RWPE1 (cell line): ENCODE measurements at regions not wholly inside any gene's neighbourhood (a gene's known extent, or its start where the extent isn't known, plus 50 kb on each side); places are given as distances from the start of the nearest gene placed in this dataset.

Source experiments
- CTCF ChIA-PET: fragments of 350-600 bp; sonication (Branson Sonifier 250); formaldehyde crosslinking; extraction: SDS; loops from one replicate; lab custom pipeline; 2021; lab: Yijun Ruan, JAX
- POLR2A ChIA-PET: fragments of 400-600 bp; formaldehyde crosslinking; extraction: SDS; loops from one replicate; lab custom pipeline; 2020; ENCODE audit warnings: antibody characterized with exemption; ENCODE audit not compliant: low non-redundant PET; lab: Yijun Ruan, JAX
- DNase-seq: peaks from one replicate; pipeline ENCODE4 v3.0.0; 2012; ENCODE audit warnings: low spot score
- H3K27ac ChIP-seq: fragments of 450-650 bp; 2 replicates; pipeline ENCODE4 v1.5.1; 2017
- CTCF ChIP-seq: fragments of 450-650 bp; conservative IDR thresholded peaks from 2 replicates; pipeline ENCODE4 v1.5.1; 2017; ENCODE audit warnings: low read depth, mild to moderate bottlenecking

DNA sequence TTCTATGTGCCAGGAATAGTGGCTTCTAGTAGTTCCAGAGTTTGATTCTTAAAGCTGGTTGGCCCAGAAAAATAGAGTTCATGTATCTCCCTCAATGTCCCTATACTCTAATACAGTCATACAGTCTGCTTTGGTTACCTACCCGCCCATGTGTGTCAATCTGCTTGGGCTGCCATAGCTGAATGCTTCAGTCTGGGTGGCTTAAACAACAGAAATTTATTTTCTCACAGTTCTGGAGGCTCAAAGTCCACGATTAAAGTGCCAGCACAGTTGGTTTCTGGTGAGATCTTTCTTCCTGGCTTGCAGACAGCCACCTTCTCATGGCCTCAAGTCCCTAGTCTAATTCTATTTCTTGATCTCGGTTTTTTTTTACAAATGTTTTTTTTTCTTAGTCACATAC lies 1739.0 kb downstream of the MAT2B start:
- H3K27ac ChIP-seq, result no peak overlapping the region
- DNase-seq, result no peak
- ChIA-PET POLR2A (no interaction called here), CTCF (interaction anchor here (0.5 to 0.8 kb wide), 2 partner anchors 19 to 24 kb away, joined by 3 to 4 read pairs; no protein-coding TSS in a partner anchor)
- TF ChIP-seq CTCF, result no peak

DNA sequence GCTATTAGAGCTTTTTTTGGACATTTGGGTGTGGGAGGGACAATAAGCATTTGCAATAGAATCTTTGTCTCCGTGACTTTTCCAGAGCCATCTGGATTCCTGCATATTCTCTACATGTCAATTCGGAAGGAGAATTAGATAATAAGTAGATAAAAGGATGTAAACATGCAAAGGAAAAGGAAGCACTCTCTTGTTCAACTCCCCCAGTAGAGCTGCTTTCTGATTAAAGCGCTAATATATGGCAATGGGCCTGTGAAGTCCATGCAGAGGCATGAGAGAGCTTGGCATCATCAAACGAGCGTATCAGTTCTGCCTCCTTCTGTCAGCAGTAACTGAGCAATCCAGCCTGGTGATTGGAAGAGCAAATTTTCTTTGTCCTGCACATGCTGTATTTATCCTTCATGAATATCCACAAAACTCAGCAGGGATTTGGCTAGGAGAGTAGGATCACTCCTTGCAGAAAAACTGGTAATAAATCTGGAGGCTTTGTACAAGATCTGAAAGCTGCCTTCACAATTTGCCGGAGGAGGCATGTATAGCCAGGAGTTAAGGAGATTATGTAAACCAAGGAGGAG lies 1752.9 kb downstream of the MAT2B start:
- no peak for DNase-seq
- no peak overlapping the region for H3K27ac ChIP-seq
- CTCF ChIA-PET, result interaction anchor here (0.7 kb wide), 1 partner anchor 24 kb away, joined by 3 read pairs; no protein-coding TSS in a partner anchor
- POLR2A ChIA-PET, result no interaction called here
- no peak for TF ChIP-seq CTCF

GRCh38 chr5:165260426-165260825 lies 1755.0 kb downstream of the MAT2B start:
- no peak for TF ChIP-seq CTCF
- CTCF ChIA-PET, result interaction anchor here (0.6 kb wide), 1 partner anchor 163 kb away, joined by 3 read pairs; no protein-coding TSS in a partner anchor
- POLR2A ChIA-PET, result no interaction called here
- H3K27ac ChIP-seq, result no peak overlapping the region
- no peak for DNase-seq

DNA sequence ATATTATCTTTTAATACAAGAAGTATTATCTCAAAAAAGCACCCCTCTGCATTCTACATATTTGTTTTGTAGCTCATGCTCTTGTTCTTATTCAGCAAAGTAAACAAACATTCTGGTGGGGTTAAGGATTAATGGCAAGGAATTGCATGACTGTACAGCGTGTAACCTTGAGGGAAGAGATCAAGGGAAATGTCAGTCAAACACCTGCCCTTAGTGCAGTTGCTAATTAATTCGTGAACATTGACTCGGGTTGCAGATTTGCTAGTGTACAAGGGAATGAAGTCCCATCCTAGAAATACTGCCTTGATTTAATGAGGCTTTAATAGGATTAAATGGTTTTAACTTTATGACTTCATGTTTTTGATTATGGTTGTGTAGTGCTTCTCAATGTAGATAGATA lies 1758.1 kb downstream of the MAT2B start:
- CTCF ChIA-PET, result interaction anchor here (0.7 to 0.8 kb wide), 2 partner anchors 19 to 1582 kb away, joined by 3 to 10 read pairs; no protein-coding TSS in a partner anchor
- TF ChIP-seq CTCF, result no peak
- DNase-seq, result peak; percentile 16
- no peak overlapping the region for H3K27ac ChIP-seq
- POLR2A ChIA-PET, result interaction anchor here (0.6 kb wide), 1 partner anchor 157 kb away, joined by 3 read pairs; no protein-coding TSS in a partner anchor

DNA sequence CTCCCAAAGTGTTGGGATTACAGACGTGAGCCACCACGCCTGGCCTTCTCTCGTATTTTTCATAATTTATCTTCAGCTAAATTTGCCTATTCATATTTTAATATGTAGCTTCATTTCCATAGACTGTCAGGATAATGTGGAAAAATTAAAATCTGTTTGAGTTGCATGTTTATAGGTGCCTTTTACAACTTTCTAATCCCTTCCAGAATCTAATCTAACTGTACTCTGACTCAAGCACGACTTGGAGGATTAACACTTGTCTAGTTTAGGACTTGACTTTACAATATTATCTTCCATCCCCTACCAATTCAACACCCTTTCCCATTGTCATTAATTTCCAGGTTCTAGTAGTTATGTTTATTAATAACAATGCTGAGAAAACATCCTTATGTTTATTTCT lies 1761.5 kb downstream of the MAT2B start:
- ChIA-PET POLR2A (no interaction called here), CTCF (interaction anchor here (0.6 to 0.8 kb wide), 2 partner anchors 16 to 667 kb away, joined by 4 read pairs; no protein-coding TSS in a partner anchor)
- H3K27ac ChIP-seq, result no peak overlapping the region
- DNase-seq, result no peak
- TF ChIP-seq CTCF, result no peak

DNA sequence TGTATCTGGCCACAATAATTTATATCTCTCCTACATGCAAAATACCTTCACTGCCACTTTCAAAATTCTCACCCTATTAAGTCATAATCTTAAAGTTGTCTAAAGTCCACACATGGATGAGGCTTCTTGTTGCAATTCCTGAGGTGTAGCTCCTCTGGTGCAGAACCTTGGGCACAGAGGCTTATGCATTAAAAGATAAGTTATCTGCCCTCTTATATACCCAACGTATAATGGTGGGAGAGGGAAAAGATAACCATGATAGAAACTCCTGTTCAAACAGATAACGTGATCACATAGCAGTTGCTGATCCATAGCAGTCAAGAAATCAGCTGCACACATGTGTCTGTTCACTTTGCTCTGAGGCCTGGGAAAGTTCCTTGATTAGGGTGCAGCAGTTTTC lies 1767.0 kb downstream of the MAT2B start:
- DNase-seq, result no peak
- ChIA-PET POLR2A (no interaction called here), CTCF (interaction anchor here (0.6 to 1.0 kb wide), 2 partner anchors 27 to 1401 kb away, joined by 3 to 6 read pairs; no protein-coding TSS in a partner anchor)
- H3K27ac ChIP-seq, result no peak overlapping the region
- TF ChIP-seq CTCF, result no peak
